Daoy (cell line): ENCODE measurements at regions not wholly inside any gene's neighbourhood (a gene's known extent, or its start where the extent isn't known, plus 50 kb on each side); places are given as distances from the start of the nearest gene placed in this dataset.
A peak's percentile ranks its signal among the peaks of the same experiment; 100 is the strongest.

Source experiments
- DNase-seq: peaks from one replicate; pipeline ENCODE4 v3.0.0-alpha.2; 2015; ENCODE audit warnings: low read depth

DNA sequence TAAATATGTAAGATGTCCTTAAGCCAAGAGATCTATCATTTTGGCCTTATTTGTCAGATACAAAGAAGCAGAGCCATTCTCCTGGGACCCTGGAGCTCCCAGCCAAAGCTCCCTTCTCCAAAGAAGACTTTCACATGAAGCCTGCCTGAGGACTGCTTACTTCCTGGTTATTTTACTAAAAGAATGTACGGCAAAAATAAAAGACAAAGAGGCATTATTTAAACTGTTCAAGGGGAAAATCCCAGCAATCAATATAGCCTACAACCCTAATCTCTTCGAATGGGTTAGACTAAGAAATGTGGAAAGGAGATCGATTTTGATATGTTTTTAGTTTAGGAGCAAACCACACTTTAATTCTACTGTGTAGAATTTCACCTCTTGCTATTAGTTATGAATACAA, 237.9 kb upstream of the CTBP2 start:
- no peak for DNase-seq

DNA sequence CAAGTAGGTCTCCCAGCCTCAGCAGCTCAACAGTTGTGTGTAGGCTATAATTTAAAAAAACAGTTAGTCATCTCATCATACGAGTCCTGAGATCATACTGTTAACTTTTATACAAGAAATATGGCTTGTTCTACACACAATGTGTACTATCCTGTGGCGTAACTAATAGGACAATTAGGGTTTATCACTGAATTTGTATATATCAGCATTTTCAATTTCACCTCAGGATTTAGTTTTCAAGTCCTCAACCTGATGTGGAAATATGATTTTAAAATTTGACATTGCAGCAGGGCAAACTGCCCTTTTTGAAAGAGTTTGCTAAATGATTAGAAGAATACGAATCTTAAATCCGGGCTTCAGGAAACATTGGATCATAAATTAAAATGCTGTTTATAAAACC, 237.2 kb upstream of the CTBP2 start:
- DNase-seq = no peak

DNA sequence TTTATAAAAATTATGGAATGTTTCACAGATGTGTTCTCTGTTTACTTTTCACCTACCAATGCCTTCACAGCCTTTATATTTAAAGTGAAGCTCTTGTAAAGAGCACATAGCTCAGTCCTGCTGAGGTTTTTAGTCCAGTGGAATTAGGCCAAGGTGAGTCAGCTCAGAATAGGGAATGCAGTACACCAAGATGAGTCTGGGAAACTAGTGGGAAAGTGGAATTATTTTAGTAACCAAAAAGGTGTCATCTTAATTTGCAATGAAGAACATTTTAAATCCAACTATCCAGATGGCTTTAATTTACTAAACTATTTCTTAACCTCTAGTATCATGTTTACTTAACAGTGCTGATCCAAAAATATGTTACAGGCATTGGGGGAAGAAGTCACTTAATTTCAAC, 236.3 kb upstream of the CTBP2 start:
- peak; percentile 7 for DNase-seq

DNA sequence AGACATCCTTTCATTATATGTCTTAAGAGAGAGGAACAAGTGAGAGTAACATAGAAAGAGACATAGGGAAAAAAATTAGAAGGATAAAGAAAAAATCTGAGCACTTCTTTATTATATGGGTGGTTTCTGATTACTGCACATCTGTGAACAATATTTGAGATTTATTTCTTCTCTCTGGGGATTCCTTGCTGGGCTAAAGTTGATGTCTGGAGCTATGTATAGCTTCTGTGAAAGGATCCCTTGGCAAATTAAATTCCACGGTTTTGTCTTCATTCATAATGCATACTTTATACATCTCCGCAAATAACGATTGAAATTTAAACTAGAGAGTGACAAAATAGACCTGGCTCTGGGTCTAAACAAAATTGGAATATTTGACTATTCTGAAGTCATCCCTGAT, 232.2 kb upstream of the CTBP2 start:
- no peak for DNase-seq

DNA sequence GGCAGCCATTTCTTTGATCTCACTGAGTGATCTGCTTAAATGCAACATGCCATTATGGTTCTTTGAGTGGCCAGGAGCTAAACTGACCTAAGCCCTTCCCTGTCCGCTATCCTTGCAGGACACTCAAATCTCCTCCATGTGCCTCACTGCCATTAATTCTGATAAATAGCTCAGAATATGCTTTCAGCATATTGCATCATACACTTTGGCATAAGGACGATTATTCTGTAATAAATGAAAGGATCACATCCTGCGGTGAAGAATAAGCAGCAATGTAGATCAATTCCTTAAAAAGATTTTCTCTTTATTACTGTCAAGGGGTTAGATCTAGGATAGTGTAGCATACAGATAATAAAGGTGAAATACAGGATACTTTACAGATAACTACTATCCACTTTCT, 231.8 kb upstream of the CTBP2 start:
- no peak for DNase-seq

DNA sequence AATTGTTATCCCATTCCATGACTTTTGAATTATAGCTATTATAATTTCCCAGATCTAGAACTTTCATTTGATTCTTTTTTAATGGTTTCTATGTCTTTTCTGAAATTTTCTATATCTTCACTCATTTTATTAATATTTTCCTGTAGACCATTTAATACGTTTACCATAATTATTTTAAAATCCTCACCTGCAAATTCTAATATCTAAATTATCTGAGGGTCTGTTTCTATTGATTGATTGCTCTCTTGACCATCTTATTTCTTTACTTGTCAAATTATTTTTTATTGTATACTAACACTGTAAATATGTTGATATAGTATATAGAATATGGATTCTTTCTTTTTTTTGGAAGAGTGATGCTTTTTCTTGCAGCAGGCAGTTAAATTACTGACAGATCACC, 229.3 kb upstream of the CTBP2 start:
- DNase-seq = no peak

DNA sequence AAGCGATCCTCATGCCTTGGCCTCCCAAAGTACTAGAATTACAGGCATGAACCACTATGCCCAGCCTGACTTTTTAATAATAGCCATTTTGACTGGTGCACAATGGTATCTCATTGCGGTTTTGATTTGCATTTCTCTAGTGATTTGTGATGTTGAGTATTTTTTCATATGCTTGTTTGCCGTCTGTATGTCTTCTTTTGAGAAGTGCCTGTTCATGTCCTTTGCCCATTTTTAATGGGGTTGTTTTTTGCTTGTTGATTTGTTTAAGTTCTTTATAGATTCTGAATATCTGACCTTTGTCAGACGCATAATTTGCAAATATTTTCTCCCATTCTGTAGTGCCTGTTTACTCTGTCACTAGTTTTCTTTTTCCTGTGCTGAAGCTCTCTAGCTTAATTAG, 219.2 kb upstream of the CTBP2 start:
- no peak for DNase-seq

DNA sequence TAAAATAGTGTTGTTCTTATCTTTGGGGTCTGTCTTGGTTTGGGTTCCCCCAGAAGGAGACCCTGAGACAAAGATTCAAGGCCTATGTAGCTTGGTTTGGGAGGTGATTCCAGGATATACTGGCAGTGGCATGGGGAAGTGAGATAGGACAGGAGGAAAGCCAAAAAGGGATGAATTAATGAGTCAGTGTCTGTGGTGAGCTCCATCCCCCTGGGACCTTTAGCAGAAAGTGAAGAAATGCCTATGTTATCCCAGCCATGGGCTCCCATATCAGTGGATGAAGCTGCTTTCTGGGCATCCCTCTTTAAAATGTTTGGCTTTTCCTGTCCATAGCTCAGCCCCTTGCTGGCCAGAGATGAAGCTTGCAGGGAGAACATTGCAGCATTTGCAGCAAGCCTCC, 217.0 kb upstream of the CTBP2 start:
- DNase-seq = no peak

DNA sequence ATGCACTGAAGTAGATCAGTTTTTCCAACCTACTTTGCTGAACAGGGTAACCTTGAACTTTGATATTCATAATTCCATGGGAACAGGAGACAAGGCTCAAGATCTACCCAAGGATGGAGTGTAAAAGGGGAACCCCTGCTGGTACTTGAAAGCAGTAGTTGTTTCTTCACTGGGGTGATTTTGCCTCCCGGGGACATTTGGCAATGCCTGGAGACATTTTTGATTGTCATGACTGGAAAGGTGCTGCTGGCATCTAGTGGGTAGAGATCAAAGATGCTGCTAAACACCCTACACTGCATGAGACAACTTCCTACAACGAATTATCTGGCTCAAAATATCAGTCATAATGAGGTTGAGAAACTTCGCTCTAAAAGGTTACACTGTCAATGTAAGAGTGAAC, 214.8 kb upstream of the CTBP2 start:
- DNase-seq = no peak

DNA sequence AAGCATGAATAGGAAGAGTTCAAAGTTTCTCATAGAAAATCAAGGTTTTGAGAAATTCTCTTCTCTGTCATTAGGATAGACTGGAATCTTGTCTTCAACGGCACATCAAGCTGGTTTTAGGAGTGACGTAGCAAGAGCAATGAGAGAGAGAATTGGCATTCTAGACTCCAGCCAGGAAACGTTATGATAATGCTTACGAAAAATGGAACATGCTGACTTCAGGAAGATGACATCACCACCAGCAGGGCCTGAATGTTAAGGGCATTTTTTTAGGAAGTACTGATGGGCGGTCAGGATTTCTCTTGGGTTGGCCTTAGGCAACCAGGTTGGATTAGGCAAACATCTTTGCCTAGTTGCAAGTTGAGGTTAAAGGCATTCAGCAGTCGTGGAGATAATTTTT, 213.2 kb upstream of the CTBP2 start:
- DNase-seq = no peak

DNA sequence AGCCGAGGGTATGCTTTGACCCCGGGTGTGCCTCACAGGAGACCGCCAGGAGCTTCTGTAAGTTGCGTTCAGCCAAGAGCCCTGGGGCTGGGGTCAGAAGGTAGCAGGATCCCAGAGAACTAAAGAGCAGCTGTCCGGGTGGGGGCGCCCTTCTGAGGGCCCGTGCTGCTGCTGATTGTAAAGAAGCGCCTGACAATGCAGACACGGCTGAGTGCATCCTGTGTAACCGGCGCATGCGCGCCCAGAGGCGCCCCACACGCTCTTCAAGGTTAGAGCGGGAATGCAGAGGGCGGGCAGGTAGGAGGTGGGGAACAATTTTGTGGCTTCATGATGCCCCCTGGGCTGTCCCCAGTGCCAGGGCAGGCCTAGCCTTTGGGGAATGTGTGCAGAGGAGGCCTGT, 210.2 kb upstream of the CTBP2 start:
- DNase-seq = no peak

DNA sequence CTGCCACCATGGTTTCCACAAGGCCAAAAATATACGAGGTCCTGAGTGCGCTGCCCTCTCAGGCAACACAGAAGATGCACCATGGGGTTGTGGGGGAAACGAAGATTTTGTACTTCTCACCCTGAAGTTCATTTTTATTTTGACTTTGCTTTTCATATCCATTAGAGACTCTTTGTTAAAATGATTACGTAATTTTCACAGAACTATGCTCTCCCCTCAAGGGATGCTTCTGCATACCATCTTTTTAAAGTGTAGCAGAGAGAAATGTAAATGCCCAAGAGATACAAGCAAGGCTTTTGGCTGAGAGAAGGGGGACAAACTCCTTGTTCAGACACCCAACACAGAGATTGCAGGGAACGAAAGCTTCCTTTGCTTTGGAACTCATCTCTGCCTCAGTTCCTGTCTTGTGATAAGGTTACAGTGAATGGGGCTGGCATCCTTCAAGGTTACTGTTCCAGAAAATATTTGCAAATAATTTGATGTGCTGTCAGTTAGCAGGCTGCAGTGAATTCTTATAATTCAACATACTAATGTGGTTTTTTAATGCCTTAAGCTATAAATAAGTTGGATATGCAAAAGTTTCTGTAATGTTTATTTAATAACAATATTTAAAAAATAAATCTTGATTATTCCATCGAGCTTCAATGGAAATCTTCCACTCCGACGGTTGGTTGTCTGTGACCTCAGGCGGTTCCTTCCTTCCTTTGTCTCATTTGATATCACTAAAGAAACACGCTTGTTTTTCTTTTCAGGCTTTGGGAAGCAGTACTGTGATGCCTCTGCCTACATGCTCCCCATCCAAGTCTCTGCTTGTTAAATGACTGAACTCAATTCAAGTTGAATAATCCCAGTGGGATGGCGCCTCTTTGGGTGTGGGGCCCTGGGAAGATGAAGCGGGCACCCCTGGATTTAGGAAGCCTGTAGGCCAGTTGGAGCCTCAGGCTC, 209.3 kb upstream of the CTBP2 start:
- DNase-seq = no peak

DNA sequence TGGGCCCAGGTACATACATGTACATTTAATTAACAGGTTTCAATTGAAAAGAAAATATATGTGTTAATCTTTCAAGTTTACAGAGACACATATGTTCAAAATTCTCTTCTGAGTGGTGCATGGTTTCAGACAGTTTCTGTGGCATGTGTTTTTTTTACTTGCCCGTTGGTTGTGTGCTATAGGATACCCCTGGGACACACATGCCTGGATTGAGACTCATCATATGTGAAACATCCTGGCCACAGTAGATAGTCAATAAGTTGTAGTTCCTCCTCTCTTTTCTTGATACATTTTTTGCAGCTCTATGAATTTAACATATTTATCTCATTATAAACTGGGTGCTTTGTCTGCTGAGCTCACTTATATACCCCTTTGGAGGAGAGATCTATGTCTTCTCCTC, 207.8 kb upstream of the CTBP2 start:
- DNase-seq = no peak

DNA sequence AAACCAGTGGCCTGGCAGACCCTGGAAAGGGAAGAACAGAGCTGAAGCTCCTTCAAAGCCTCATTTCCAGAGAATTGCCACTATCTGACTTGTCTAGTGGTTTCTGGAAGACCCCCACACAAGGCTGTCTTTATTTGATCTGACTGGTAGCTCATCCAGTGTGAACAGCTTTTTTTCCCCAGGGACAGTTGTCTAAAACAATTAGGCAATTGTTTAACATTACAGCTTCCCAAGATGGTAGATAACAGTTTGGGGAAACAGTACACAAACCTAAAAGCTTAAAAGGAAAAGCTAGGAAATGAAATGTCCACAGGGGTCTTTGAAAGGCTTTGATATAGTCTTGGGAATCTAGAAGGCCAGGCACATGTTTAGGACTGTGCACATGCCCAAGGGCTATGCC, 203.4 kb upstream of the CTBP2 start:
- no peak for DNase-seq

DNA sequence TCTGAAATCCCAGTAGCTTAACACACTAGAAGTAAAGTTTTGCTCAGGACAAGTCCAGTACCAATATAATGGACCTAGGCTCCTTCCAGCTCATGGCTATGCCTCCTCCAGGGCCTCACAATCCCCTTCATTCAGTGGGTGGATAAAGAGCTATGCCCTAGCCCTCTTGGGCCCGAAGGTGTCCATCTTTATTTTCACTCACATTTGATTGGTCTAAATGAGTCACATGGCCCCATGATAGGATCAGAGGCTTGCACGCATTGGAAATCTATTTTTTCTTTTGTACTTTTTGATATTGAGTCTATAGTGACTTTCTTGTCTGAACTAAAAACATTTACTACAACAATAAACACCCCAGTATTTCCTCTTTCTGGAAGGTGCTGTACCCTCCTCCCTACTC, 202.6 kb upstream of the CTBP2 start:
- DNase-seq = no peak

DNA sequence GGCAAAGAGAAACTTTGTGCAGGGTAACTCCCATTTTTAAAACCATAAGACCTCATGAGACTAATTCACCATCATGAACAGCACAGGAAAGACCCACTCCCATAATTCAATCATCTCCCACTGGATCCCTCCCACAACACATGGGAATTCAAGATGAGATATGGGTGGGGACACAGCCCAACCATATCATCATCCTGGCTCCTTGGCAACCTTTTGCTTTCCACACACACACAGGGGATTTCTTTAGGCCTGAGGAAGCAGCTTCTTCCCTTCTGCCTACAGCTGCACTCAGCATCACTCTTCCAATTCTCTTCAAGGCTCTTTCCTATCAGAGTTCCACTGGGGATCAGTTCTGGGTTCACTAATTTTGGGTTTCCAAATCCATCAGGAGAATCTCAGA, 199.0 kb upstream of the CTBP2 start:
- no peak for DNase-seq

DNA sequence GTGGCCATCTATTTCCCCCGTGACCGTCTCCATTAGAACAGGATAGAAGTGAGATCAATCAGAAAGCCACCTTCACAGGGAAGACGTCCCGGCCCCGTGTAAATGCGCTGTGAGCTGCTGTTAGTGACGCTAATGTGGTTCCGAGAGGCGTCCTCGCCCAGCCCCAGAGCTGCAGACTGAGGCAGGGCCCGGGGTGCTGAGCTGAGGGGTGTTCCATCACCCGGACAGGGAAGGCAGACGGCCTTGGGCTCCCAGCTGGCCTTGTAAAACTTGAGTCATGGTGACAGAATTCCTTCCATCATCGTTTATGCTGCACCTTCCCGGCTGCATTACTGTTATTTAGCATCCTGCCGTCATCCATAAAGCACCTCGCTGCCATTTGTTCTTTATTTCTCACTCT, 195.3 kb upstream of the CTBP2 start:
- no peak for DNase-seq

DNA sequence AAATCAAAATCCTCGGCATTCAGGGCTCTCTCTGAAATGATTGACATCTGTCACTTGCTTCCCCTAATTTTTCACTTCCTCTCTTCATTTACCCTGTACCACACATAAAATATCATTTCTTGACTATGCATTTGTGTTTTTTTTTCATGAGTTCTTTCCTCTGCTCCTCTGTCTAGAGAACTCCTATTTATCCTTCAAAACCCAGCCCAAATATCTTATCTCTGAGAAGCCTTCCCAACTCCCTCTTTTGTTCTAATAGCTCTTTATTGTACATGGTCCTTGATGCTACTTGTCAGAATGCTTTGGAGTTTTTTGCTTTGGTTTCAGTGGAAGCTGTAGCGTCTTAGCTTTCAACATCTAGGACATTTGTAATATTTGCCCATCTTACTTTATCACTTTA, 190.2 kb upstream of the CTBP2 start:
- no peak for DNase-seq

DNA sequence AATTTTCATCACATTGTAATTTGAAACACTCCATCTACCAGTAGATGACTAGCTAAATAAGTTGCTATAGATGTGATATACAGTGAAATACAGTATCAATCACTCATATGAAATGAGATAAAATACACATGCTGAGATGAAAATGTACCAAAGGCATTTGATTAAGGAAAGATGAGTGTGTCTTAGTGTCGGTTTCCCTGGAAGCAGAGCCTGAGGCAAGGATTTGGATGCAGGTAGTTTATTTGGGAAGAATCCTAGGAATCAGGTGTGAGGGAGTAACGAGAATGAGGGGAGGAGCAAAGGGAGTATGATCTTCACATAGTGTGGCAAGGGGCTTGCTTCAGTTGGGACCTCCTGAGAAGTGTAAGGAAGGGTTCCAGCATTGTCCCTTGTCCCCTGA, 188.2 kb upstream of the CTBP2 start:
- DNase-seq = no peak

DNA sequence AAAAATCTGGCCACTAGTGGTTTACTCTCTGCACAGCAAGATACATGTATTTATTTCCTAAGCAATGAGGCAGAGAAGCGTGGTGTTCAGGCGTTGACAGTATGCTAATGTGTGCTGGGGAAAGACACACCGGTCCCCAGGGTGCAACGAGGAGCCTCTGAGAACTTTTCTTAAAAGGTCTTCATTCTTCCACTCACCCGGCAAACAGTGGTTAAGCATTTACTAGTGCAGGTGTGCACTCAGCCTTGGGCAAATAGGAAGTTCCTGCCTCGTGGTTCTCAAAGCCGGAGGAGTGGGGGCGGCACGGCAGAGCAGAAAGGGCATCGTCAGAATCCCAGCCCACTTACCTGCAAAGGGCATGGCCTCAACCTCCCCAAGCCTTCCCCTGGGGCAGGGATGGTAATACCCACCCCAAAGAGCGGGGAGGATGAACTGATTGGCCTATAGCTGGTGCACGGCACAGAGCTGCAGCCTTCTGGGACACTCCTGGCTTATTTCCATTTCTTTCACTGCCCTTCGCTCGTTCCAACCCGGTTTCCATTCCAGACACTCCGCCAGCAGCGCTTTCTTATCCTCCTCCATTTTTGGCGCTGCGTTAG, 184.3 kb upstream of the CTBP2 start:
- no peak for DNase-seq

DNA sequence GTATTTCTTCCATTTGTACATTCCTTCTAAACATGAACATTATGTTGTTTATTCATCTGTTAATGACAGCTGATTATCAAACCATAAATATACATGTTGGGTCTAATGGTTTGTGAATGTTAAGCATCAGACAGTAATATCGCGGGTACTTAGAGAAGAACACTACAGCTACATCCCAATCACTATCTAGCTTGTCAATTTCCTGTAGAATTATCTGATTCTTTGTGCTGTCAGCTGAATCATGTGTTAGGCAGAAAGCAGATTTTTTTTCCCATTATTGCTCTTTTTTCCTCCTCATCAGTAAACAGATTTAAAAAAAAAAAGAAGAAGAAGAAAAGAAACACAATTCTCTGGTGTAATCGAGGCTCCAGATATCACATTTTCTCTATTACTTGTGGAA, 183.6 kb upstream of the CTBP2 start:
- no peak for DNase-seq

DNA sequence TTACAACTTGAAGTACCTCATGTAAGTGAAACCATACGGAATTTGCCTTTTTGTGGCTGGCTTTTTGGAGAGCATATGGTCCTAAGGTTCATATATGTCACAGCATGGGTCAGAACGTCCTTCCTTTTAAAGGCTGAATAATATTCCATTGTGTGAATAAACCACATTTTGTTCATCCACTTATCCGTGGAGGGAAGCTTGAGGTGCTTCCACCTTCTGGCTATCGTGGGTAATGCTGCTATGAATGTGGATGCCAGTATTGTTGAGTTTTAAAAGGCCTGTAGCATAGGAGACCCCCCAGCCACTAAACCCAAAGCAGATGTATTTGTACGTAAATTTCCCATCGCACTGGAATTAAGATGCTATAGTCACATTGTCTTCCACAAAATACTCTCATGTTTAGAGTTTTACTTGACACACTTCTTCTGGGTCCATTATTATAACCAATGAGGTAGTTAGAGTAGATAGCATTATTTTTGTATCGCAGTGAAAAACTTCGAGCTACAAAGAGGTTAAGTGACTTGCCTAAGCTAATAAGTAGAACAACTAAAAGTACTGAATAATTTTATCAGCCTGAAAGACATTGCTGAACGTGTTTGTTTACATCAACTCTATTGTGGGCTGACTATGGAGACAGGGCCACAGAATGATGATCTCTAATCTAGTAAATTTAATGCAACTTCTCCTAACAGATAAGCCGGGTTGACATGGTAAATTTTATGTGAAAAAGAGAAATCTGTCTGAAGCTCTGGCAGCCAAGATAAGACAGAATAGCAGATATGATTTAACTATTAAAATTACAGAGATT, 183.0 kb upstream of the CTBP2 start:
- peak; percentile 15 for DNase-seq

DNA sequence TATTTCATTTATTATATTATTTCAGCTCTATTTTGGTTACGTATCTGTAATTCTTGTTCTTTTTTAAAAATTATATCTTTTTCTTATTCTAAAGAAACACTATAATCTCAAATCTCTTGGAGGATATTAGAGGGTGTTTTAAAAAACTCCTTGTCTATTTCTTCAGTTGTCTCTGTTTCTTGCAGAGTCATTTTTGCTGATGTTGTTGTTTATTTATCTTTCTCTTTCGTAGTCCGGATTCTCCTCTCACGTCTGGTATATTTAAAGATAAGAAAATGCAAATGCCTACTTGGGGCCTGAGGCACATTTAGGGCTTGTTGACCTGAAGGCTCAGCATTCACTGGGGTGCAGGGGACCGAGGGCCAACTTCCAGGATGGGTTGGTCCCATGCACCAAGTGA, 181.2 kb upstream of the CTBP2 start:
- no peak for DNase-seq
